H9 (cell line): ENCODE measurements at regions not wholly inside any gene's neighbourhood (a gene's known extent, or its start where the extent isn't known, plus 50 kb on each side); places are given as distances from the start of the nearest gene placed in this dataset.

Source experiments
- DNase-seq: peaks from one replicate; pipeline ENCODE4 v3.0.0-alpha.2; 2017
- H2AFZ ChIP-seq: one replicate; pipeline ENCODE4 v1.6.1; 2013; ENCODE audit warnings: mild to moderate bottlenecking, low read length, control low read depth, moderate library complexity
- H2AK5ac ChIP-seq: 2 replicates; pipeline ENCODE4 v1.6.1; 2013; ENCODE audit warnings: low read length, control low read depth, mixed read lengths; ENCODE audit not compliant: insufficient read length
- H2BK120ac ChIP-seq: one replicate; pipeline ENCODE4 v1.6.1; 2013; ENCODE audit warnings: low read depth, mild to moderate bottlenecking, low read length, control low read depth, inconsistent platforms; ENCODE audit not compliant: poor library complexity, severe bottlenecking
- H2BK12ac ChIP-seq: 2 replicates; pipeline ENCODE4 v1.6.1; 2013; ENCODE audit warnings: low read length, control low read depth, mixed read lengths, low read depth; ENCODE audit not compliant: insufficient read length
- H2BK15ac ChIP-seq: 2 replicates; pipeline ENCODE4 v1.6.1; 2013; ENCODE audit warnings: low read depth, low read length, control low read depth
- H2BK20ac ChIP-seq: one replicate; pipeline ENCODE4 v1.6.1; 2013; ENCODE audit warnings: low read depth, mild to moderate bottlenecking, low read length, control low read depth, inconsistent platforms; ENCODE audit not compliant: poor library complexity, severe bottlenecking
- H2BK5ac ChIP-seq: 2 replicates; pipeline ENCODE4 v1.6.1; 2013; ENCODE audit warnings: low read length, control low read depth, mixed read lengths; ENCODE audit not compliant: insufficient read length
- H3K14ac ChIP-seq: 2 replicates; pipeline ENCODE4 v1.6.1; 2013; ENCODE audit warnings: low read length, control low read depth; ENCODE audit not compliant: insufficient read depth
- H3K18ac ChIP-seq: 2 replicates; pipeline ENCODE4 v1.6.1; 2013; ENCODE audit warnings: low read depth, mild to moderate bottlenecking, mixed read lengths, low read length, control low read depth; ENCODE audit not compliant: insufficient read length
- H3K23ac ChIP-seq: 2 replicates; pipeline ENCODE4 v1.6.1; 2013; ENCODE audit warnings: low read length, control low read depth, mixed read lengths, low read depth; ENCODE audit not compliant: insufficient read length
- H3K23me2 ChIP-seq: 2 replicates; pipeline ENCODE4 v1.6.1; 2013; ENCODE audit warnings: low read depth, mild to moderate bottlenecking, mixed read lengths, low read length, control low read depth; ENCODE audit not compliant: insufficient read length, poor library complexity, severe bottlenecking
- H3K27ac ChIP-seq: 2 replicates; pipeline ENCODE4 v1.5.1; 2013; ENCODE audit warnings: low read length, control low read depth, mixed read lengths, low read depth; ENCODE audit not compliant: insufficient read length
- H3K27me3 ChIP-seq: 2 replicates; pipeline ENCODE4 v1.6.1; 2013; ENCODE audit warnings: low read length, control low read depth, inconsistent platforms; ENCODE audit not compliant: insufficient read depth
- H3K4ac ChIP-seq: 2 replicates; pipeline ENCODE4 v1.6.1; 2013; ENCODE audit warnings: low read depth, mild to moderate bottlenecking, control low read depth, inconsistent platforms, low read length, moderate library complexity
- H3K4me1 ChIP-seq: 2 replicates; pipeline ENCODE4 v1.6.1; 2013; ENCODE audit warnings: low read length, control low read depth, inconsistent platforms; ENCODE audit not compliant: insufficient read depth
- H3K4me2 ChIP-seq: 2 replicates; pipeline ENCODE4 v1.6.1; 2013; ENCODE audit warnings: low read length, control low read depth, mixed read lengths; ENCODE audit not compliant: insufficient read length, insufficient read depth
- H3K56ac ChIP-seq: 2 replicates; pipeline ENCODE4 v1.6.1; 2013; ENCODE audit warnings: low read depth, mild to moderate bottlenecking, mixed read lengths, low read length, control low read depth; ENCODE audit not compliant: insufficient read length
- H3K79me1 ChIP-seq: 2 replicates; pipeline ENCODE4 v1.6.1; 2013; ENCODE audit warnings: low read depth, mild to moderate bottlenecking, moderate library complexity, low read length, control low read depth, inconsistent platforms; ENCODE audit not compliant: insufficient read depth, poor library complexity, severe bottlenecking
- H3K79me2 ChIP-seq: 2 replicates; pipeline ENCODE4 v1.6.1; 2013; ENCODE audit warnings: low read length, control low read depth, inconsistent platforms; ENCODE audit not compliant: insufficient read depth
- H3K9ac ChIP-seq: 2 replicates; pipeline ENCODE4 v1.6.1; 2013; ENCODE audit warnings: low read length, control low read depth, mixed read lengths; ENCODE audit not compliant: insufficient read length; ENCODE audit errors: extremely low read depth
- H3K9me3 ChIP-seq: one replicate; pipeline ENCODE4 v1.6.1; 2013; ENCODE audit warnings: low read depth, low read length, inconsistent platforms; ENCODE audit not compliant: control insufficient read depth
- H3T11ph ChIP-seq: one replicate; pipeline ENCODE4 v1.6.1; 2013; ENCODE audit warnings: mild to moderate bottlenecking, low read length, control low read depth, inconsistent platforms
- H4K20me1 ChIP-seq: one replicate; pipeline ENCODE4 v1.6.1; 2013; ENCODE audit not compliant: control insufficient read depth, insufficient read length, insufficient read depth
- H4K5ac ChIP-seq: 2 replicates; pipeline ENCODE4 v1.6.1; 2013; ENCODE audit warnings: low read depth, mild to moderate bottlenecking, mixed read lengths, low read length, control low read depth; ENCODE audit not compliant: insufficient read length
- H4K8ac ChIP-seq: replicated peaks from 2 replicates; pipeline ENCODE4 v1.6.1; 2013; ENCODE audit warnings: low read length, control low read depth, mixed read lengths, low read depth; ENCODE audit not compliant: insufficient read length
- H4K91ac ChIP-seq: 2 replicates; pipeline ENCODE4 v1.6.1; 2013; ENCODE audit warnings: low read depth, mild to moderate bottlenecking, moderate library complexity, mixed read lengths, low read length, control low read depth; ENCODE audit not compliant: insufficient read length
- H3K27ac Mint-ChIP-seq, 3 experiments: 2 replicates in 2 of 3; 3 replicates in 1 of 3; pipeline ENCODE4 v1.8.0; 2020 to 2021; ENCODE audit warnings: mixed read lengths in 3 of 3, mild to moderate bottlenecking in 1 of 3, moderate library complexity in 1 of 3
- H3K27me3 Mint-ChIP-seq: 2 replicates; pipeline ENCODE4 v1.8.0; 2021; ENCODE audit warnings: low read depth, mild to moderate bottlenecking, moderate library complexity, mixed read lengths
- H3K36me3 Mint-ChIP-seq, 3 experiments: 2 replicates in 2 of 3; 3 replicates in 1 of 3; pipeline ENCODE4 v1.8.0; 2020 to 2021; ENCODE audit warnings: low read depth in 3 of 3, mixed read lengths in 3 of 3; ENCODE audit not compliant: insufficient read depth in 1 of 3
- H3K4me1 Mint-ChIP-seq, 2 experiments: 2 replicates each; pipeline ENCODE4 v1.8.0; 2020; ENCODE audit warnings: mixed read lengths in 2 of 2
- H3K4me3 Mint-ChIP-seq, 2 experiments: 2 replicates in 1 of 2; 3 replicates in 1 of 2; pipeline ENCODE4 v1.8.0; 2020 to 2021; ENCODE audit warnings: mild to moderate bottlenecking in 2 of 2, mixed read lengths in 2 of 2, moderate library complexity in 1 of 2
- H3K9me3 Mint-ChIP-seq, 2 experiments: 2 replicates in 1 of 2; 3 replicates in 1 of 2; pipeline ENCODE4 v1.8.0; 2020; ENCODE audit warnings: mild to moderate bottlenecking in 2 of 2, mixed read lengths in 2 of 2, moderate library complexity in 1 of 2
- CTCF ChIP-seq: fragments of 200-600 bp; sonication (generic); conservative IDR thresholded peaks from 3 replicates; pipeline ENCODE4 v1.8.0; 2021; ENCODE audit warnings: antibody characterized with exemption, mild to moderate bottlenecking
- WGBS: extraction: QIAGEN DNeasy Blood & Tissue Kit; methylation state at CpG from one replicate; pipeline ENCODE4 v1.1.7; 2013; ENCODE audit warnings: missing lambda C conversion rate, low lambda C conversion rate, mixed read lengths; ENCODE audit not compliant: insufficient read length; ENCODE audit errors: extremely low coverage; 5-methylcytosine and 5-hydroxymethylcytosine counted together

- H3K36me3 Mint-ChIP-seq = no peaks in the 10 kb centered on the region
- Histone ChIP-seq H2BK120ac (no peak overlapping the region), H4K8ac (no peak overlapping the region), H2BK20ac (no peak overlapping the region), H3K79me1 (no peaks in the 10 kb centered on the region), H3K4me1 (no peaks in the 10 kb centered on the region), H3K27me3 (no peaks in the 10 kb centered on the region; the same call in 1 of the 2 replicates), H3K79me2 (no peaks in the 10 kb centered on the region), H4K5ac (no peak overlapping the region), H3K23ac (no peak overlapping the region), H2BK15ac (no peak overlapping the region), H4K91ac (no peak overlapping the region), H3K9ac (no peak overlapping the region), H2BK12ac (no peak overlapping the region), H3K27ac (no peak overlapping the region), H3K23me2 (no peaks in the 10 kb centered on the region), H3K56ac (no peak overlapping the region), H2BK5ac (no peak overlapping the region), H3K9me3 (no peaks in the 10 kb centered on the region), H2AFZ (no peak overlapping the region), H3T11ph (no peak overlapping the region), H2AK5ac (no peak overlapping the region), H3K18ac (no peak overlapping the region), H4K20me1 (no peaks in the 10 kb centered on the region), H3K4me2 (no peak overlapping the region), H3K14ac (no peak overlapping the region), H3K4ac (no peak overlapping the region)
- no peak overlapping the region for H3K4me3 Mint-ChIP-seq
- no CpG with 5 or more reads among the region's 4 CpGs for WGBS
- peaks cover 26% of the 10 kb centered on the region for H3K27me3 Mint-ChIP-seq
- no peaks in the 10 kb centered on the region; a peak in 1 of 5 replicates for H3K9me3 Mint-ChIP-seq
- DNase-seq = no peak
- no peak for TF ChIP-seq CTCF
- H3K27ac Mint-ChIP-seq = no peak overlapping the region
- peaks cover 6 to 13% of the 10 kb centered on the region in 2 experiments; a peak in 3 of 4 replicates for H3K4me1 Mint-ChIP-seq
Measured at GRCh38 chr16:86189934-86190333, 291.0 kb downstream of the IRF8 start.
